ENCODE measurements at regions not wholly inside any gene's neighbourhood (a gene's known extent, or its start where the extent isn't known, plus 50 kb on each side); places are given as distances from the start of the nearest gene placed in this dataset.

GRCh38 chr4:126682250-126682649 lies 950.5 kb upstream of the INTU start:
- no peak for DNase-seq (ENCODE audit: low read depth in 4 of 4, low spot score in 2 of 4)

- no peak for DNase-seq (ENCODE audit: low read depth in 4 of 4, low spot score in 2 of 4)
These were observed 946.3 kb upstream of the INTU start for GRCh38 chr4:126686491-126686890.

GRCh38 chr4:126687655-126688358 lies 945.0 kb upstream of the INTU start:
- DNase-seq (ENCODE audit: low read depth in 4 of 4, low spot score in 2 of 4), result no peak

- DNase-seq (ENCODE audit: low read depth in 4 of 4, low spot score in 2 of 4), result no peak
These were observed 941.0 kb upstream of the INTU start for GRCh38 chr4:126691797-126692196.

GRCh38 chr4:126697748-126698147 lies 935.0 kb upstream of the INTU start:
- no peak for DNase-seq (ENCODE audit: low read depth in 4 of 4, low spot score in 2 of 4)

- no peak for DNase-seq (ENCODE audit: low read depth in 4 of 4, low spot score in 2 of 4)
These were observed 934.5 kb upstream of the INTU start for GRCh38 chr4:126698224-126698623.

- no peak for DNase-seq (ENCODE audit: low read depth in 4 of 4, low spot score in 2 of 4)
These were observed 931.0 kb upstream of the INTU start for GRCh38 chr4:126701756-126702155.

- DNase-seq (ENCODE audit: low read depth in 4 of 4, low spot score in 2 of 4), result no peak
These were observed 930.0 kb upstream of the INTU start for GRCh38 chr4:126702747-126703146.

- no peak for DNase-seq (ENCODE audit: low read depth in 4 of 4, low spot score in 2 of 4)
These were observed 927.5 kb upstream of the INTU start for GRCh38 chr4:126705266-126705665.

- DNase-seq (ENCODE audit: low read depth in 4 of 4, low spot score in 2 of 4), result no peak
These were observed 924.0 kb upstream of the INTU start for GRCh38 chr4:126708716-126709115.

- no peak for DNase-seq (ENCODE audit: low read depth in 4 of 4, low spot score in 2 of 4)
These were observed 921.8 kb upstream of the INTU start for GRCh38 chr4:126710935-126711334.

- DNase-seq (ENCODE audit: low read depth in 4 of 4, low spot score in 2 of 4), result no peak
These were observed 917.7 kb upstream of the INTU start for GRCh38 chr4:126715067-126715466.

- DNase-seq (ENCODE audit: low read depth in 4 of 4, low spot score in 2 of 4), result no peak
These were observed 917.1 kb upstream of the INTU start for GRCh38 chr4:126715681-126716080.

GRCh38 chr4:126718136-126718535 lies 914.6 kb upstream of the INTU start:
- no peak for DNase-seq (ENCODE audit: low read depth in 4 of 4, low spot score in 2 of 4)

GRCh38 chr4:126719852-126720251 lies 912.9 kb upstream of the INTU start:
- no peak for DNase-seq (ENCODE audit: low read depth in 4 of 4, low spot score in 2 of 4)

GRCh38 chr4:126725906-126726305 lies 906.9 kb upstream of the INTU start:
- no peak for DNase-seq (ENCODE audit: low read depth in 4 of 4, low spot score in 2 of 4)

GRCh38 chr4:126727461-126727860 lies 905.3 kb upstream of the INTU start:
- no peak for DNase-seq (ENCODE audit: low read depth in 4 of 4, low spot score in 2 of 4)

- no peak for DNase-seq (ENCODE audit: low read depth in 4 of 4, low spot score in 2 of 4)
These were observed 901.7 kb upstream of the INTU start for GRCh38 chr4:126731062-126731461.

- DNase-seq (ENCODE audit: low read depth in 4 of 4, low spot score in 2 of 4), result no peak
These were observed 899.5 kb upstream of the INTU start for GRCh38 chr4:126733301-126733700.

- DNase-seq (ENCODE audit: low read depth in 4 of 4, low spot score in 2 of 4), result no peak
These were observed 898.3 kb upstream of the INTU start for GRCh38 chr4:126734465-126734864.

- no peak for DNase-seq (ENCODE audit: low read depth in 4 of 4, low spot score in 2 of 4)
These were observed 897.2 kb upstream of the INTU start for GRCh38 chr4:126735294-126736132.

- DNase-seq (ENCODE audit: low read depth in 4 of 4, low spot score in 2 of 4), result no peak
These were observed 896.6 kb upstream of the INTU start for GRCh38 chr4:126736133-126736518.
